ENCODE measurements at regions not wholly inside any gene's neighbourhood (a gene's known extent, or its start where the extent isn't known, plus 50 kb on each side); places are given as distances from the start of the nearest gene placed in this dataset.

DNA sequence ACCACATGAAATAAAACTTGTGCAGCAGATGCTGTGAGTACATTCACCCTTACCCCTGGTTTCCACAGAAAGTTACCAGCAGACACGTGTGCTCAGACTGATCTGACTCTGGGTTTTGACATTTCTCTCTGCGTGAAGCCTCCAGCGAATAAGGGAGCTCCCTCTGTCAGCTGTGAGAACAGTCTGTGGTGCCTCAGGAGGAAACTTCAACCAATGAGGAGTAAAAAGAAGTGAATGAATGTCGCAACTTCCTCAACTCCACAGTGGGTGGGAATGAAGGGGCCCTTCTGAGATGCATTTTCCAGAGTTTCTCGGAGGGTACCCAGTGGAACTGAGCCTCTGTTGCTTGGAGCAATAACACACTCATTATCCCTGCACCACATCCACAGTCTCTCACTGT, 743.4 kb downstream of the TNS3 start (continued):
- TF ChIP-seq, protein P1, sequence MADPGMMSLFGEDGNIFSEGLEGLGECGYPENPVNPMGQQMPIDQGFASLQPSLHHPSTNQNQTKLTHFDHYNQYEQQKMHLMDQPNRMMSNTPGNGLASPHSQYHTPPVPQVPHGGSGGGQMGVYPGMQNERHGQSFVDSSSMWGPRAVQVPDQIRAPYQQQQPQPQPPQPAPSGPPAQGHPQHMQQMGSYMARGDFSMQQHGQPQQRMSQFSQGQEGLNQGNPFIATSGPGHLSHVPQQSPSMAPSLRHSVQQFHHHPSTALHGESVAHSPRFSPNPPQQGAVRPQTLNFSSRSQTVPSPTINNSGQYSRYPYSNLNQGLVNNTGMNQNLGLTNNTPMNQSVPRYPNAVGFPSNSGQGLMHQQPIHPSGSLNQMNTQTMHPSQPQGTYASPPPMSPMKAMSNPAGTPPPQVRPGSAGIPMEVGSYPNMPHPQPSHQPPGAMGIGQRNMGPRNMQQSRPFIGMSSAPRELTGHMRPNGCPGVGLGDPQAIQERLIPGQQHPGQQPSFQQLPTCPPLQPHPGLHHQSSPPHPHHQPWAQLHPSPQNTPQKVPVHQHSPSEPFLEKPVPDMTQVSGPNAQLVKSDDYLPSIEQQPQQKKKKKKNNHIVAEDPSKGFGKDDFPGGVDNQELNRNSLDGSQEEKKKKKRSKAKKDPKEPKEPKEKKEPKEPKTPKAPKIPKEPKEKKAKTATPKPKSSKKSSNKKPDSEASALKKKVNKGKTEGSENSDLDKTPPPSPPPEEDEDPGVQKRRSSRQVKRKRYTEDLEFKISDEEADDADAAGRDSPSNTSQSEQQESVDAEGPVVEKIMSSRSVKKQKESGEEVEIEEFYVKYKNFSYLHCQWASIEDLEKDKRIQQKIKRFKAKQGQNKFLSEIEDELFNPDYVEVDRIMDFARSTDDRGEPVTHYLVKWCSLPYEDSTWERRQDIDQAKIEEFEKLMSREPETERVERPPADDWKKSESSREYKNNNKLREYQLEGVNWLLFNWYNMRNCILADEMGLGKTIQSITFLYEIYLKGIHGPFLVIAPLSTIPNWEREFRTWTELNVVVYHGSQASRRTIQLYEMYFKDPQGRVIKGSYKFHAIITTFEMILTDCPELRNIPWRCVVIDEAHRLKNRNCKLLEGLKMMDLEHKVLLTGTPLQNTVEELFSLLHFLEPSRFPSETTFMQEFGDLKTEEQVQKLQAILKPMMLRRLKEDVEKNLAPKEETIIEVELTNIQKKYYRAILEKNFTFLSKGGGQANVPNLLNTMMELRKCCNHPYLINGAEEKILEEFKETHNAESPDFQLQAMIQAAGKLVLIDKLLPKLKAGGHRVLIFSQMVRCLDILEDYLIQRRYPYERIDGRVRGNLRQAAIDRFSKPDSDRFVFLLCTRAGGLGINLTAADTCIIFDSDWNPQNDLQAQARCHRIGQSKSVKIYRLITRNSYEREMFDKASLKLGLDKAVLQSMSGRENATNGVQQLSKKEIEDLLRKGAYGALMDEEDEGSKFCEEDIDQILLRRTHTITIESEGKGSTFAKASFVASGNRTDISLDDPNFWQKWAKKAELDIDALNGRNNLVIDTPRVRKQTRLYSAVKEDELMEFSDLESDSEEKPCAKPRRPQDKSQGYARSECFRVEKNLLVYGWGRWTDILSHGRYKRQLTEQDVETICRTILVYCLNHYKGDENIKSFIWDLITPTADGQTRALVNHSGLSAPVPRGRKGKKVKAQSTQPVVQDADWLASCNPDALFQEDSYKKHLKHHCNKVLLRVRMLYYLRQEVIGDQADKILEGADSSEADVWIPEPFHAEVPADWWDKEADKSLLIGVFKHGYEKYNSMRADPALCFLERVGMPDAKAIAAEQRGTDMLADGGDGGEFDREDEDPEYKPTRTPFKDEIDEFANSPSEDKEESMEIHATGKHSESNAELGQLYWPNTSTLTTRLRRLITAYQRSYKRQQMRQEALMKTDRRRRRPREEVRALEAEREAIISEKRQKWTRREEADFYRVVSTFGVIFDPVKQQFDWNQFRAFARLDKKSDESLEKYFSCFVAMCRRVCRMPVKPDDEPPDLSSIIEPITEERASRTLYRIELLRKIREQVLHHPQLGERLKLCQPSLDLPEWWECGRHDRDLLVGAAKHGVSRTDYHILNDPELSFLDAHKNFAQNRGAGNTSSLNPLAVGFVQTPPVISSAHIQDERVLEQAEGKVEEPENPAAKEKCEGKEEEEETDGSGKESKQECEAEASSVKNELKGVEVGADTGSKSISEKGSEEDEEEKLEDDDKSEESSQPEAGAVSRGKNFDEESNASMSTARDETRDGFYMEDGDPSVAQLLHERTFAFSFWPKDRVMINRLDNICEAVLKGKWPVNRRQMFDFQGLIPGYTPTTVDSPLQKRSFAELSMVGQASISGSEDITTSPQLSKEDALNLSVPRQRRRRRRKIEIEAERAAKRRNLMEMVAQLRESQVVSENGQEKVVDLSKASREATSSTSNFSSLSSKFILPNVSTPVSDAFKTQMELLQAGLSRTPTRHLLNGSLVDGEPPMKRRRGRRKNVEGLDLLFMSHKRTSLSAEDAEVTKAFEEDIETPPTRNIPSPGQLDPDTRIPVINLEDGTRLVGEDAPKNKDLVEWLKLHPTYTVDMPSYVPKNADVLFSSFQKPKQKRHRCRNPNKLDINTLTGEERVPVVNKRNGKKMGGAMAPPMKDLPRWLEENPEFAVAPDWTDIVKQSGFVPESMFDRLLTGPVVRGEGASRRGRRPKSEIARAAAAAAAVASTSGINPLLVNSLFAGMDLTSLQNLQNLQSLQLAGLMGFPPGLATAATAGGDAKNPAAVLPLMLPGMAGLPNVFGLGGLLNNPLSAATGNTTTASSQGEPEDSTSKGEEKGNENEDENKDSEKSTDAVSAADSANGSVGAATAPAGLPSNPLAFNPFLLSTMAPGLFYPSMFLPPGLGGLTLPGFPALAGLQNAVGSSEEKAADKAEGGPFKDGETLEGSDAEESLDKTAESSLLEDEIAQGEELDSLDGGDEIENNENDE (IDR thresholded peaks at IDR 0.05; ENCODE audit: insufficient replicate concordance, low read length), result no peak

All from H1 (cell line).